A549 (cell line): ENCODE measurements at regions not wholly inside any gene's neighbourhood (a gene's known extent, or its start where the extent isn't known, plus 50 kb on each side); places are given as distances from the start of the nearest gene placed in this dataset.

Experiments used
- CTCF ChIP-seq: fragments of >200 bp; sonication (Bioruptor Twin); formaldehyde crosslinking; IDR thresholded peaks from 3 replicates; pipeline ENCODE4 v1.5.1; 2016
- EP300 ChIP-seq, 2 experiments: fragments of >200 bp; sonication (Bioruptor Twin); formaldehyde crosslinking; IDR thresholded peaks; 2 replicates in 1 of 2; 3 replicates in 1 of 2; pipeline ENCODE4 v1.6.1; 2016 to 2017
- FOXS1 ChIP-seq: fragments of 250-450 bp; sonication (Bioruptor Pico); IDR thresholded peaks from 2 replicates; pipeline ENCODE4 v1.5.0; 2020; ENCODE audit warnings: mild to moderate bottlenecking, moderate library complexity
- MAX ChIP-seq: IDR thresholded peaks from 2 replicates; pipeline ENCODE4 v1.6.1; 2012
- PHF8 ChIP-seq: fragments of 200-600 bp; sonication (generic); IDR thresholded peaks from 2 replicates; pipeline ENCODE4 v1.6.1; 2016; ENCODE audit warnings: low read depth, mild to moderate bottlenecking, antibody characterized with exemption, moderate library complexity, borderline replicate concordance
- POLR2A ChIP-seq: IDR thresholded peaks from 2 replicates; pipeline ENCODE4 v1.6.1; 2012; ENCODE audit warnings: mild to moderate bottlenecking, low read length
- RARB ChIP-seq: fragments of 250-450 bp; sonication (Bioruptor Pico); IDR thresholded peaks from 2 replicates; pipeline ENCODE4 v1.8.0; 2021; ENCODE audit warnings: mild to moderate bottlenecking, moderate library complexity
- ZC3H11A ChIP-seq: fragments of 450-650 bp; IDR thresholded peaks from 2 replicates; pipeline ENCODE4 v1.6.1; 2014; ENCODE audit warnings: antibody characterized with exemption, mild to moderate bottlenecking

GRCh38 chr4:97500423-97500822 lies 642.9 kb downstream of the STPG2 start:
- no peak for TF ChIP-seq FOXS1
- TF ChIP-seq PHF8: no peak
- TF ChIP-seq ZC3H11A: no peak
- no peak for TF ChIP-seq EP300 (IDR thresholded peaks at IDR 0.05)
- TF ChIP-seq POLR2A: no peak
- no peak for TF ChIP-seq CTCF
- TF ChIP-seq RARB (CRISPR knock-in tag): no peak
- TF ChIP-seq MAX: no peak
